ENCODE measurements at regions not wholly inside any gene's neighbourhood (a gene's known extent, or its start where the extent isn't known, plus 50 kb on each side); places are given as distances from the start of the nearest gene placed in this dataset.
"Not testable (repeated sequence)": the region's sequence is repeated elsewhere in the genome, so short reads cannot be mapped to it uniquely, and the experiment has no call there.

DNA sequence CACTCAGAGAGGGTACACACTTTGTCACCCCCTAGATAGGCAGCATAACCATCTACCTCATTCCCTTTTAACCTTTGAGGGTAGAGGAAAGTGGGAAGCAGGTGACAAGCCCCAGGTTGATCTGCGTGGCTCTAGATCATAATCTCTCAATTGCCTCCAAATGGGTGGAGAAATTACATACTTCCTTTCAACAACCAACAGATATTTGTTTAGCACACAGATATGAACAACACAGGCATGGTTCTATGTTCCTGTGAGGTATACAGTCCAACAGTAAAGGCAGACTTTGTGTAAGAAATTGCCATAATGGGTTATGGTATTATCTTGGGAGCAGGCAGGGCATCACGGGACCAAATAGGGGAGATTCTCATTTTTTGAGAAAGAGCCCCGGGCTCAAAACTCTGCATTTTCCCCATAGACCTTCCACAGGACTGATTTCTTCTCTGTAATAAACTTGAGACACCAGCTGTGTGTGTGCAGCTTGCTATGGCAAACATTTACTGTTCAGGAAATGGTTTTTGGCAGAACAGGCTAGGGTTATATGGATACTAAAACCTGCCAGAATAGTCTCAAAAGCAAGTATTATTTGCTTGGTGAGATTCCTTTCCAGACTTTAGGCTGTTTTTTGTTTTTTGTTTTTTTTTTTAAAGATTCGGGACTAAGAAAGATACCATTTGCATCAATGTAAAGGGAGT lies 126.2 kb downstream of the CD164 start:
- DNase-seq (ENCODE audit: low read depth in 4 of 4, low spot score in 1 of 4) = no peak

DNA sequence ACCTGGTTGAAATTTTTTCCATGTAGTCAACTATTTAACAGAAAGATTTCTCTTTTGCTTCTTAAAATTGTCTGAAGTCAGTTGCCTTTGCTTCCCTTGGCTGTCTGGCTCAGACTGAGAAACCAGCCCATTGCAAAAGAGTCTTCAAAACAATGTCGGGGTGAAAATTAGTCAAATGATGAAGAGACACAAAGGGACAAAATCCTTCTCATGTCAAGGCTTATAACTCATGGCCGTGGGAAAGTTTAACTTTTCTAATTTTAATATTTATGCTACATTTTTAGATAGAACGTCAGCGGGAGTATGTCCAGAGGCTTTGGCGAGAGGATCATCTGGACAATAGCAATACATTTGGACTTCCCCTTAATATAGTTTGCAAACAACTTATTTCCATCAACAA lies 127.2 kb downstream of the CD164 start:
- DNase-seq (ENCODE audit: low read depth in 4 of 4, low spot score in 1 of 4) = no peak

DNA sequence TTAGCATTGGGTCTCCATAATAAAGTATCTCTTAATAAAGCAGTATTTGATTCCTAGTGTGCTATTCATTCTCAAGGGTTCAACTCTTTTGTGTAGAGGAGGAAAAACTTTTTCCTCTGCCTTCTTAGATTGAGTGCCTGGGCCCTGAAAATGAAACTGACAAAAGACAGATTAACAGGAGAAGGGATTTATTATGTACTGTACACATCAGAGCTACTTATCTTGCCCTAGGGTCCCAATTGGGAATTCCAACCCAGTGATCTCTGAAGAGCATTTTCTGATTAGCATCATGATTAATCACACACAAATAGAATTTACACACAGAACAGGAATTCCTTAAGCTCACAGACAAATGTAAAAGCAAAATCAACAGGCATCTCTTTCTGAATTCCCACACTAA lies 128.9 kb downstream of the CD164 start:
- no peak for DNase-seq (ENCODE audit: low read depth in 4 of 4, low spot score in 1 of 4)

DNA sequence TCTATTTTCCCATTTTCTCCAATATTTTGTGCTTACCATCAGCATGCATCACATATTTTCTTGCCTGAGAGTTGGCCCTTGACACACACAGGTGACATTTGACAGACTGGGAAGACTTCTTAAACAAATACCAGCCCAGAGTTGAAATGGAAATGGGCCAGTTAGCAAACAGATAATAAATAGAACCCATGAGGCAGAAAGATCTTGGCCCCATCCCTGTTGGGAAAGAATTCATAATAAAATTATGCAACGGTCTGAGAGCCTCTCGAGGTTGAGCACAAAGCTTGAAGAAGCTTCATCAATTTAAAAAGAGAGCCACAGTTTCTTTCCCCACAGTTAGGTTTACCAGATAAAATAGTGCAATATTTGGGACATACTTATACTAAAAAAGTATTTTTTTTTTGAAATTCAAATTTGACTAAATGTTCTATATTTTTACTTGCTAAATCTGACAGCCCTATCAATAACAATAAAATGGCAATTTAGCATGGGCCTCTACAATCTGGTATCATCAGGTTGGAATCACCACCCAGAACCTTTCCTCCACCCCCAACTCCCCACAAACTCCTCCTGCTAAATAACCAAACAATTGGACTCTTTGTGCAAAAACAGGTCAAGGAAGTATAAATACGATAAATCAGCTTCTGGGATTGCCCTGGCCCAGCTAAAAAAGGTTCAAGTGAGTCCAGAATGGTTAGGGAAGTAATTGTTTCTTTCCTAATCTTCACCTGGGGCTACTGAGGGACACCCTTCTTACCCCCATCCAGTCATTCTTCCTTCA lies 129.8 kb downstream of the CD164 start:
- DNase-seq (ENCODE audit: low read depth in 4 of 4, low spot score in 1 of 4) = no peak

DNA sequence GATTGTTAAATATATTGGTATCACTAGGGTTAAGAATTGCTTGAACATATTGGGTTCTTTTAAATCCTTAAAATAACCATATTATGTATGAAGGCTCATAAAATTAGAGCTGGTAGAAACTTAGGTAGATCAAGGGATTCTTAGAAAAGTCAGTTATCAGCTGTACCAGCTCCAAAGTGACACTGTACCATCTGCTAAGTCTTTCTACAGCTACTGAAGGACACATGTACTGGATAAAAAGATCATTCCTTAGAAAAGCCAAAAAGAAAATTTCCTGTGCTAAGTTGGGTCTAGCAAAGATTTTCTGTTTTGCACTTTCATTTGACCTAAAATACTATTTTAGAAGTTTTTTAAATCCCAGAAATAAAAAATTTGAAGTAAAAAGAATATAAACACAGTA lies 130.4 kb downstream of the CD164 start:
- DNase-seq (ENCODE audit: low read depth in 4 of 4, low spot score in 1 of 4) = no peak

DNA sequence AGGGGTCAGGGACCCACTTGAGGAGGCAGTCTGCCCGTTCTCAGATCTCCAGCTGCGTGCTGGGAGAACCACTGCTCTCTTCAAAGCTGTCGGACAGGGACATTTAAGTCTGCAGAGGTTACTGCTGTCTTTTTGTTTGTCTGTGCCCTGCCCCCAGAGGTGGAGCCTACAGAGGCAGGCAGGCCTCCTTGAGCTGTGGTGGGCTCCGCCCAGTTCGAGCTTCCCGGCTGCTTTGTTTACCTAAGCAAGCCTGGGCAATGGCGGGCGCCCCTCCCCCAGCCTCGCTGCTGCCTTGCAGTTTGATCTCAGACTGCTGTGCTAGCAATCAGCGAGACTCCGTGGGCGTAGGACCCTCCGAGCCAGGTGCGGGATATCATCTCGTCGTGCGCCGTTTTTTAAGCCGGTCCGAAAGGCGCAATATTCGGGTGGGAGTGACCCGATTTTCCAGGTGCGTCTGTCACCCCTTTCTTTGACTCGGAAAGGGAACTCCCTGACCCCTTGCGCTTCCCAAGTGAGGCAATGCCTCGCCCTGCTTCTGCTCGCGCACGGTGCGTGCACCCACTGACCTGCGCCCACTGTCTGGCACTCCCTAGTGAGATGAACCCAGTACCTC lies 131.6 kb downstream of the CD164 start:
- not testable (repeated sequence) for DNase-seq (ENCODE audit: low read depth in 4 of 4, low spot score in 1 of 4)

DNA sequence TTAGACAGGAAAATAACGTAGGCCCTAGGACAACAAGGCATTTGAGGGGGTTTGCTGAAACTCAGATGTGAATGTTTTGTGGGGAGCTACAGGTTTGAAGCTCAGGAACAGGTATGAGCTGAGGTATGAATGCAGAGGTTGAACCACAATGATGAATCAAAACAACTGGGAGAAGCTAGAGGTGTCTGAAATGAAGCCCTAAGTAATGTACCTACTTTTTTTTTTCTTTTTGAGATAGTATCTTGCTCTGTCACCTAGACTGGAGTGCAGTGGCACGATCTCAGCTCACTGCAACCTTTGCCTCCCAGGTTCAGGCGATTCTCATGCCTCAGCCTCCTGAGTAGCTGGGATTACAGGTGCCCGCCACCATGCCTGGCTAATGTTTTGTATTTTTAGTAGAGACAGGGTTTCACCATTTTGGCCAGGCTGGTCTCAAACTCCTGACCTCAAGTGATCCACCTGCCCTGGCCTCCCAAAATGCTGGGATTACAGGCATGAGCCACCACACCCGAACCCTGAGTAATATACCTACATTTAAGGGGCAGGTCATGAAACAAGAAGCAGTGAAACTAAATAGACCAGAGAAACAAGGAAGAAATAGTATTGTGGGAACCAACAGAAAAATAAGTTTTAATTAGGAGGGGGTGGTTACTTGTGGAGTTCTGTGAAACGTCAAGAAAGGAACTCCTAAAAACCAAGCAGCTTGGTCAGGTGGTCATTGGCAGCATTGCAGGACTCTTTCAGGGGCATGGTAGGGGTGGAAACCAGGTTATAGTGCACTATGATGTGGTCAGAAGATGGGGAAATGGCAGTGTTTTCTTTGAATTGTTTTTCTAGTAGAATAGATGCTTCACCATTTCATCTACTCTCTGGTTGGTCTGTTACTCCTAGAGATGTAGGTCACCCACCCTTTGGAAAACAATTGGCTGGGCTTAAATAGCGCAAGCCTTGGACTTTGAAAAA lies 138.1 kb downstream of the CD164 start:
- no peak for DNase-seq (ENCODE audit: low read depth in 4 of 4, low spot score in 1 of 4)

DNA sequence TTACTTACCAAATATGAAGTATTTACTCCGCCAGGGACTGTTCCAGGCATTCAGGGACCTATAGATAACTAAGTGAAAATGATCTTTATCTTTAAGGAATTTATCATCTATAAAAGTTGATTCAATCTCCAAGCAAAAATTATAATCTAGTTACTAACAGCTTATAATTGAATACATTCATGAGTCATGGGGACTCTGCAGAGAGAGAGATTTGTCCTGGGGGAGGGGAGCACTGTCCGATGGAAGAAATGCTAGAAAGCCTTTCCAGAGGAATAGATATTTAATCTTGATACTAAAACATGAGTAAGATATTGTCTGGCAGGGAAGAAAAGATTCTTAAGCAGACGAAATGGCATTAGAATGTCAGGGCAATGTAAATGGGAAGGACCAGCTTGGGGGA lies 139.3 kb downstream of the CD164 start:
- DNase-seq (ENCODE audit: low read depth in 4 of 4, low spot score in 1 of 4) = no peak

DNA sequence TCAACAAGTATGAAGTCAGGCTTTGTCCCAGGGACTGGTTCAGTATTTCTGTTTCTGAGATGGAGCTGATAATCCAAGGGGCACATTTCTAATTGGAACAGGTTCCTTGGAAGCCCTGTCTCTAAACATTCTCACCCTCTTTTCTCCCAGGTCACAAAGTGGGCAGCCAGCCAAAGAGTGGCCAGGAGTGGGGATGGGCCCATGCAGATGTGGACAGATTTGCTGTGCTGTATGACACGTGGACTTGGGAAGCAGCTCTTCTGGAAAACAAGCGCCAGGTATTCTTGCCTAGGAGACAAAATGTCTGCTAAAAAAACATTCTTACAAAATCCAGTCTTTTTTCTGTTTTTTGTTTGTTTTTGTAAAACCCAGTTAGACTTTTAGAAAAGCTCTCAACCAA lies 140.2 kb downstream of the CD164 start:
- no peak for DNase-seq (ENCODE audit: low read depth in 4 of 4, low spot score in 1 of 4)

DNA sequence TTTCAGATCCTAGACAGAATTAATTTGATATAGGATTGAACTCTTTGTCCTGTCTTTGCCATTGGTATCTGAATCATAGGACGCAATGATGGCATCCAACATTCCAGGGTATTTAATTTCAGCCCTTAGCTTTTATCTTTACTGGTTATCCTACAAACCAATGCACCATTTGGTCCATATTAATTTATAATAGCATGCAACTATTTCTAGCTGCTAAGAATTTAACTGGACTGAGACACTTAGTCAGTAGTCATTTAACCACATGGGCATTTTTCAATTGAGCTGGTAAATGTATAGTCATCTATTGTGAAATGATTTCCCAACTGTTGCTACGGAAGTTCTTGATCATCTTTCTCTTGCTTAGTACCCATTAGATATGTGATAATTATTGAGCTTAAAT lies 141.1 kb downstream of the CD164 start:
- DNase-seq (ENCODE audit: low read depth in 4 of 4, low spot score in 1 of 4) = no peak

DNA sequence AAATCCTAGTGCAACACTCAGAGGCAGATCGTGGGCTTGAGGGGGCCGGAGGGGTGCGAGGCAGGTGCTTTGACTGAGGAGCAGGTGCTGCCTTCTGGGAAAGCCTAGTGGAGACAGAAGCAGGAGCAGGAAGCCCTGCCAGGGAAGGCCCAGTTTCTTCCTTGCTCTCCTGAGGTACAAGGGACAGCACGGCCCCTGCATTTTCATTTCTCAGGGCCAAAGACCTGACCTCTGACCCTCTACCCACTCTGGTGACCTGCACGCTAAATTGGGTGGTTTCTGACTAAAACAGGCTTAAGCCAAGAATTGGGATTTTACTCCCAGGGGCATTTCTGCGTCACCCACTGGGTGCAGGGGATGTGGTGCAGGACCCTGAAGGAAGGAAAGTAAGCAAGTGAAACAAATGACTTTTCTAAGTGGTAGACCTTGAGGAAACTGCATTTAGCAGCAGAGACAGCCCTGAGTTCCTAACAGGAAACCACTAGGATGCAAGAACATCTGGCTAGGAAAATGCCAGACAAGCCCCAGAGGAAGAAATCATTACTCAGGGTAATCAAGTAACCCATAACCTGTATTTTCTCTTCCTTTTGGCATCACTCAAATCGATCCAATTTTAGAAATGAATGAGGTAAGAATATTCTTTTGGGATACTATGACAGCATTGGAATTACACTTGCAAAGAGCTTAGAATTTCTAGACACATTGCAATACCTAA lies 141.7 kb downstream of the CD164 start:
- DNase-seq (ENCODE audit: low read depth in 4 of 4, low spot score in 1 of 4) = no peak

DNA sequence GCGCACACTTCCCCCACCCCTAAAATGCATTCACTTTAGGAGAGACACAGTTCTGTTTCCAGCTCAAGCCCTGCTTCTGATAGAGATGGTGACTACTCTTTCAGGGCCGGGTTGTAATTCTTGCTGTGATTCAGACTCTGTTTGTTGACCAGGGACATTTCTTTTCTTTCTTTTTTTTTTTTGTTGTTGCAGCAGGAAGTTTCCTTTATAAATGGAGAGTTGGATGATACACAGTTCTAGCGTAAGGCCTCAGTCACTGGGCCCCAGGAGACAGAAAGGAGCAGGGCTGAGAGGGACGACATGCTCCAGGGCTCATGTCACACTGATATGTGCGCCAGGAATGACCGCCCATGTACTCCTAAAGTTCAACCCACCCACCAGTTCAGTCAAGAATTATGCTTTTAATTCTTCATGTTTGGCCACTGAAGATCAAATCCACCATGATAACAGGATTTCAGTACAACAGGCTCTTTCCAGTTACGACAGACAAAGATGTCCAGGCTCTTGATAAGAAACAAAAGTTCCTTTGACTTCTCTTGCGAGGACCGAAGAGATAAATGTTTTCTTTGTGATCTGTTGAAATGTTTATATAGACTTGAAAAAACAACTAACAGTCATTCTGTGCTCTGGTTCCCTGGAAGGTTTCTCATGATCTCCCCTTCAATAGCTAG lies 142.5 kb downstream of the CD164 start:
- DNase-seq (ENCODE audit: low read depth in 4 of 4, low spot score in 1 of 4) = no peak

DNA sequence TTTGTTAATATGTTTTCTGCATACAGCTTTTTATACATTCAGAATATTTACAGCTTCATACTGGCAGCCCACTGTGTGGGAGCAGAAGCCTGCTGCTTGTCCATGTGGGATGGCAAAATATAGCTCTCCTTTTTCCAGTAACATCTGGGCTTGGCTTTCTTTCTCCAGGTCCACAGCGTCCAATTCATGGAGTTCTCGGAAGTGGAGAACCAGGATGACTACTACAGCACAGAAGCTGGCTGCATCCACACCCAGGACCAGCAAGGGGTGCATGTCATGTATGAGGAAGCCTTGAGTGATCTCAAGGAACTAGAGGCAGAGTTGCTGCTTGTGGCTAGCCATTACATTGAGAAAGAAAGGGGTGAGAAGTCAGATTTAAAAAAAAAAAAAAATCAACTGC lies 143.1 kb downstream of the CD164 start:
- no peak for DNase-seq (ENCODE audit: low read depth in 4 of 4, low spot score in 1 of 4)

DNA sequence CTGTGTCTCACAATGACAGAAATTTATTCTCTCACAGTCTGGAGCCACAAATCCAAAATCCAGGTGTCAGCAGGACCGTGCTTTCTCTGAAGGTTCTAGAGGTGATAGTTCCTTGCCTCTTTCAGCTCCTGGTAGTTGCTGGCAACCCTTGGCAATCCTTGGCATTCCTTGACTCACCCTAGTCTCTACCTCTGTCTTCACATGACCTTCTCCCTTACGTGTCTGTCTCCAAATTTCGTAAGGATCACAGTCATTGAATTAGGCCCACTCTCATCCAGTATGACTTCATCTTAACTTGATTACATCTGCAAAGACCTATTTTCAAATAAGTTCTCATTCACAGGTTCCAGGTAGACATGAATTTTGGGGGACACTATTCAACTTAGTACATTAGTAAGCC lies 143.1 kb downstream of the CEP57L1 start:
- no peak for DNase-seq (ENCODE audit: low read depth in 4 of 4, low spot score in 1 of 4)

DNA sequence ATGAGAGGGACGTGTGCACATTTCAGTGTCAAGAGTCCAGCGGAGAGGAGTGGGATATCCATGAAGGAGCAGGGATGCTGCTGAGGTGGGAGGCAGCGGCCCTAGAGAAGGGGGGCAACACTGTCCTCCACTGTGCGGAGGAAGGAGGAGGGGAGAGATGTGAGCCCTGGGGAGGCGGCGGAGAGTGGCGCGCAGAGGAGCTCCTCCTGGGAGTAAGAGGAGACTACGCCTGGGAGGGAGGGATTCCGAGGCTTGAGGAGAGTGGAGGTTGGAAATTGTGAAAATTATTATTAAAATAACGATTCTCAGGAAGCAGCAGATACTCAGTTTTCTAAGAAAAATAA lies 142.7 kb downstream of the CEP57L1 start:
- DNase-seq (ENCODE audit: low read depth in 4 of 4, low spot score in 1 of 4) = no peak

DNA sequence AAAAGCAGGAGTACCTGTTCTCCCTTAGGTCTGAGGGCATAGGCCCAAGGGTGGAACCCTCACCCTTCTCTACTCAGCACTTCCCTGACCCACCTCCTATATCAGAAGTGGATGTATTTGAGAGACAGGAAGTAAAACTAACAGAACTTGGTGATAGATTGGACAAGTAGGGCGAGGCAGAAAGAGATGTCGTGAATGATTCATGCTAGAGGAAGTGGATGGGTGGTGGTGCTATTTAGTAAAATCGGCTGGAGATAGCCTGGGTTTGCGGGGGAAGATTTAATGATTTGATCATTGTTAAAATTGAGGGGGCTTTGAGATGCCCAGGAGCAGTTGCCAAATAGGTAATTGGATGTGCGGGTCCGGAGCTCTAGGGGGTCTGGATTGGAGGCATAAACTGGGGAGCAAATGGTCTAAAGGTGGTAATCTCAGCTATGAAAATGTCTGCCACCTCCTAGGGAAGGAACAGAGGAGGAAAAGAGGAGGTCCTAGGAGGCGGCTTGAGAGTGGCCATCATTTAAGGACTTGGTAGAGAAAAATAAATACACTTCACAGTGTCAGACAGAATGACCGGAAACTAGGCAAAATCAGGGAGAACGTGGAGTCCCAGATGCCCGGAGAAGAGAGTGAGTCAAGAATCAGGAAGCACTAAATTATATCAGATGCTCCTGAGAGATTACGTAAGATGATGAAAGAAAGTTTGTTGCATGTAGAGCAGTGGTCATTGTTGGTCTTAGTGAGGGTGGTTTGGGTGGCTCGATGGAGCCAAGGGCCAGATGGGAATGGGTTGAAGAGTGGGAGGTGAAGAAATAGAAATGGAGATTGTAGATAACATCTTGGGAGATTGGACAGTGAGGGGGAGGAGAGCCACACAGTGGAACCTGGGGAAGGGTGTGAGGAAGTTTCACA lies 142.0 kb downstream of the CEP57L1 start:
- no peak for DNase-seq (ENCODE audit: low read depth in 4 of 4, low spot score in 1 of 4)

DNA sequence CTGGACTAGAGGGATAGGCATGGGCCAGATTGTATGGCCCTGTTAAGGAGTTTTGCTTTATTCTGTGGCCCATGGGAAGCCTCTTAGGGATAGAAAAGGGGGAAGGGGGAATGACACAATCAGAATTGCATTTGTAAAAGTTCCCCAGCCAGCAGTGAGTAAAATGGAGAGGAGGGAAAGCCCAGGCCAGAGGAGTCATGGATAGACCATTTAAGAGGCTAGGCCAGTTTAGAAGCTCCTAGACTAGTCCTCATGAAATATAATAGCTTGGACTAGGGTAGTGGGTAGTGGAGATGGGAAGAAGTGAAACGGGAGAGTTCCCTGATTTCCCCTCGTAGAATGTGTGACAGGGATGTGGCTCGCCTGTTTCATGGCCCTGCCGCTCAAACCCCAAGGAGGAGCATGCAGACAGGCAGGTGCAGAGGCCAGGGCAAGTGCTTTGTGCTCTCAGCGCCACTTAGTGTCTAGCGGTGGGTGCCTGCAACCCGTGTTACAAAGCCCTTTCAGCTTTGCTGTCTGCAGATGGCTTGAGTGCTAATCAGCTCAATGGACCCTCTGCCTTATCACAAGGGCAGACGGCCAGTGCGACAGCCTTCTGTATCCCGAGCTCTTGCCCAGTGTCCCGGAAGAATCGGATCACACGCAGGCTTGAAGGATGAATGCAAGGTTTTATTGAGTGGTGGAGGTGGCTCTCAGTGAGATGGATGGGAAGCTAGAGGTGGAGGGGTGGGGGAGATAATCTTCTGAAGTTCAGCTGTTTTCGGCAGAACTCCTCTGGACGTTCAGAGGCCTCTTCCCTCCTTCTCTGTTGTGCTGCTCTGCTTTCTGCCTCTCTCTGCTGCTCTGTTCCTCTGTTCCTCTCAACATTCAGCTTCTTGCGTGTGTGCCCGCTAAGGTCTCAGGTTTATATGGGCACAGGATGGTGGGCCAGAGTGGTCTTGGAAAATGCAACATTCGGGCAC lies 141.1 kb downstream of the CEP57L1 start:
- DNase-seq (ENCODE audit: low read depth in 4 of 4, low spot score in 1 of 4) = no peak

DNA sequence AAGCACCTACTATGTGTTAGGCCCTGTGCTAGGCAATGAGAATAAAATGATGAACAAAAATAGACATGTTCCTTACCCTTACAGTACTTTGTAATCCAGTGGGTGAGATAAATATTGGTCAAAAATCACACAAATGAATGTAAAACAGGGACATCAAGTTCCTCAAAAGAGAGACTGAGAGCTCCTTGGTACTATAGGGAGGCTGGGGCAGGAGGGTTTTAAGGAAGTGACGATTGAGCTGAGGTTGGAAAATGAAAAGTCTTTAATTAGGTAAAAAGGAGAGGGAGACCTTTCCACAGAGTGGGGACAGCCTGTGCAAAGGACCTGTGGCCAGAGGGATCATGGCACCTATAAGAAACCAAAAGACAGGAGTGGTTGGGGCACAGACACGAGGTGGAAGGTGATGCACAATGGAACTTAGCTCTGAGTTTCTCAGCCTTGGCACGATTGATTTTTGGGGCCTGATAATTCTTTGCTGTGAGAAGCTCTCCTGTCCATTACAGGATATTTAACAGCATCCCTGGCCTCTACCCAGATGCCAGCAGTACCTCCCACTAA lies 140.3 kb downstream of the CEP57L1 start:
- no peak for DNase-seq (ENCODE audit: low read depth in 4 of 4, low spot score in 1 of 4)

Measured in stimulated activated CD4-positive, alpha-beta T cell treated with anti-CD3 and anti-CD28 coated beads, Interleukin-1b, Interleukin-23, amount 100 ng/mL, for 24 hours (primary cell).